ENCODE measurements at regions not wholly inside any gene's neighbourhood (a gene's known extent, or its start where the extent isn't known, plus 50 kb on each side); places are given as distances from the start of the nearest gene placed in this dataset.

GRCh38 chr7:21146642-21147423, 281.1 kb upstream of the SP4 start:
- no peak overlapping the region for H3K4me3 Mint-ChIP-seq
- H3K9me3 Mint-ChIP-seq: no peaks in the 10 kb centered on the region
- peak; percentile 18 for DNase-seq
- TF ChIP-seq CTCF (IDR thresholded peaks at IDR 0.05): no peak
- H3K27ac Mint-ChIP-seq: no peak overlapping the region
- H3K36me3 Mint-ChIP-seq (ENCODE audit: low read depth): no peaks in the 10 kb centered on the region
- H3K27me3 Mint-ChIP-seq (ENCODE audit: low read depth, poor library complexity): peaks cover 2% of the 10 kb centered on the region
- H3K4me1 Mint-ChIP-seq: peaks cover 13% of the 10 kb centered on the region

- H3K27ac Mint-ChIP-seq: no peak overlapping the region
- DNase-seq: no peak
- H3K9me3 Mint-ChIP-seq: no peaks in the 10 kb centered on the region
- H3K4me3 Mint-ChIP-seq: no peak overlapping the region
- H3K36me3 Mint-ChIP-seq (ENCODE audit: low read depth): no peaks in the 10 kb centered on the region
- peaks cover 13% of the 10 kb centered on the region for H3K4me1 Mint-ChIP-seq
- TF ChIP-seq CTCF (IDR thresholded peaks at IDR 0.05): no peak
- H3K27me3 Mint-ChIP-seq (ENCODE audit: low read depth, poor library complexity): no peaks in the 10 kb centered on the region
These were observed 278.1 kb upstream of the SP4 start for GRCh38 chr7:21149809-21150208.

DNA sequence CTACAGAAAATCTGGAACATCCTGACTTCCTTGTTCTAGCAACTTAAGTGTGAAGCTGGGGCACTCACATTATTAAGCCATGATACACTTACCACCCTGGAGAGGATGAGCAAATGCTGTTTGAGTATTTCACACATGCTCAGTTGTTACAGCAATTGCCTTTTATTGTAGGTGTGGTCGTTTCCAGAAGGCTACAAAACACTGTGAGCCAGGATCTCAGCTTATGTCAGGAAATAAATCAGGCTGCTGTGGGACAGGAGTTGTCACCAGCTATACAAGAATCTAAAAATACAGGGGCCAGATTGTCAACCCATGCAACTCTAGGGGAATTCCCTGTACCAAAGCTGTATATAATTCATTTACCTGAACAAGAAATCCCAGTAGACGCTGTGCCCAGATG, 273.3 kb upstream of the SP4 start:
- Mint-ChIP-seq H3K4me1 (no peaks in the 10 kb centered on the region), H3K4me3 (no peak overlapping the region)

DNA sequence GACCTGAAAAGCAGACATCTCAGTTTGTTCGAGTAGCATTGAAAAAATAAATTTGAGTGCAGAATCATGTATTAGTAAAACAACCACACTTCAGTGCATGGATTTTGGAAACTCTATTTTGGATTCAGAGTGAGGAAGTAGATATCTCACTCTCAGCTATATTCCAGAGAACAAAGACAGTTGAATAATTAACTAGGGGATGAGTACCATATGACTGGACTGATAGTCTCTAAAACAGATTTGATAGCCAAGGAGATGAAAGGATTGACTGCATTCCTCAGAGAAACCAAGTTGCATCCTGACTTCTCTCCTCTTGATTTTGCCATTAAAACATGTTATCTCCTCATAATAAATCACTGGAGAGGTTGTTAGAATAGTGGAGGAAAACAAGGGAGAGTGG, 268.4 kb upstream of the SP4 start:
- no peak for DNase-seq
- H3K27ac Mint-ChIP-seq: no peak overlapping the region
- H3K4me1 Mint-ChIP-seq: no peaks in the 10 kb centered on the region
- H3K4me3 Mint-ChIP-seq: no peak overlapping the region
- peaks cover 1% of the 10 kb centered on the region for H3K9me3 Mint-ChIP-seq
- H3K27me3 Mint-ChIP-seq (ENCODE audit: low read depth, poor library complexity): no peaks in the 10 kb centered on the region
- TF ChIP-seq CTCF (IDR thresholded peaks at IDR 0.05): no peak
- no peaks in the 10 kb centered on the region for H3K36me3 Mint-ChIP-seq (ENCODE audit: low read depth)

More for the DNA sequence above, 273.3 kb upstream of the SP4 start:
- no peak overlapping the region for H3K27ac Mint-ChIP-seq
- H3K36me3 Mint-ChIP-seq (ENCODE audit: low read depth): no peaks in the 10 kb centered on the region
- DNase-seq: no peak
- H3K9me3 Mint-ChIP-seq: no peaks in the 10 kb centered on the region
- H3K27me3 Mint-ChIP-seq (ENCODE audit: low read depth, poor library complexity): no peaks in the 10 kb centered on the region
- no peak for TF ChIP-seq CTCF (IDR thresholded peaks at IDR 0.05)

- H3K9me3 Mint-ChIP-seq: peaks cover 10% of the 10 kb centered on the region
- TF ChIP-seq CTCF (IDR thresholded peaks at IDR 0.05): no peak
- H3K27ac Mint-ChIP-seq: no peak overlapping the region
- no peaks in the 10 kb centered on the region for H3K4me1 Mint-ChIP-seq
- H3K4me3 Mint-ChIP-seq: no peak overlapping the region
- H3K27me3 Mint-ChIP-seq (ENCODE audit: low read depth, poor library complexity): no peaks in the 10 kb centered on the region
- DNase-seq: no peak
- no peaks in the 10 kb centered on the region for H3K36me3 Mint-ChIP-seq (ENCODE audit: low read depth)
These were observed 267.5 kb upstream of the SP4 start for GRCh38 chr7:21160401-21160800.

- Mint-ChIP-seq H3K4me3 (no peak overlapping the region), H3K36me3 (ENCODE audit: low read depth) (no peaks in the 10 kb centered on the region), H3K27me3 (ENCODE audit: low read depth, poor library complexity) (peaks cover 59% of the 10 kb centered on the region), H3K27ac (no peak overlapping the region), H3K4me1 (peaks cover 27% of the 10 kb centered on the region), H3K9me3 (peaks cover 10% of the 10 kb centered on the region)
- TF ChIP-seq CTCF (IDR thresholded peaks at IDR 0.05): no peak
- no peak for DNase-seq
These were observed 259.9 kb upstream of the SP4 start for GRCh38 chr7:21167942-21168341.
